ENCODE measurements at regions not wholly inside any gene's neighbourhood (a gene's known extent, or its start where the extent isn't known, plus 50 kb on each side); places are given as distances from the start of the nearest gene placed in this dataset.

DNA sequence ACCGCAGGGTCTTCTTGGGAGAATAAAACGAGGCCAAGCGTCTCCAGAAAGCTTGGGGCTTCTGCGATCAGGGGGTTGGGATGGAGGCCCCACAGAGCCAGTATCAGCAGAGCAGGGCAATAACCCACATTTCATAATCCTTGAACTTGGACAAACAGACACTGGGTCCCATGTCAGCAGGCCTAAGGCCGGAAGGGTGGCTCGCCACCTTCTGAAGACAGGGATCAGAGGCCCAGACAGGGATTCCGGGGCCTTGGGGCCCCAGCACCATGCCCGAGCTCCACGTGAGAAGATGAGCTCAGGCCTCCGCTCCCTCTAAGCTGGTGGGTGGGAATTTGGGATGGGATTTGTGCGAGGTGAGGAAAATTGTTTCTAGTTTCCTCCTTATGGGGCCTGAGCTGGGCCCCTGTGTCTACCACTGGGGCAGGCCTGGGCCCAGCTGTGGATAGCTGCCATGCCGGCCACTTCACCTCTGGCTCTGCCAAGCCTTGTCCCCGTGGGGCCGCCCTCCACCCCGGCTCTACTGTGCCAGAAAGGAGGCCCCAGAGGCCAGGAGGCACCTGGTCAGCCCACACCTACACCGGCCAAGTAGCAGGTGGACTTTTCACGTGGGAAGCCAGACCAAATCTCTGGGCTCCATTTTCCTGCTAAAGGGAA is 67.2 kb upstream of the DLK1 start:
- DNase-seq, result no peak

GRCh38 chr14:100660498-100660881 is 66.2 kb upstream of the DLK1 start:
- DNase-seq, result no peak

- DNase-seq, result no peak
These were observed 65.6 kb upstream of the DLK1 start for GRCh38 chr14:100660882-100661635.

GRCh38 chr14:100662879-100663760 is 63.6 kb upstream of the DLK1 start:
- no peak for DNase-seq

- no peak for DNase-seq
These were observed 63.0 kb upstream of the DLK1 start for GRCh38 chr14:100663761-100664052.

DNA sequence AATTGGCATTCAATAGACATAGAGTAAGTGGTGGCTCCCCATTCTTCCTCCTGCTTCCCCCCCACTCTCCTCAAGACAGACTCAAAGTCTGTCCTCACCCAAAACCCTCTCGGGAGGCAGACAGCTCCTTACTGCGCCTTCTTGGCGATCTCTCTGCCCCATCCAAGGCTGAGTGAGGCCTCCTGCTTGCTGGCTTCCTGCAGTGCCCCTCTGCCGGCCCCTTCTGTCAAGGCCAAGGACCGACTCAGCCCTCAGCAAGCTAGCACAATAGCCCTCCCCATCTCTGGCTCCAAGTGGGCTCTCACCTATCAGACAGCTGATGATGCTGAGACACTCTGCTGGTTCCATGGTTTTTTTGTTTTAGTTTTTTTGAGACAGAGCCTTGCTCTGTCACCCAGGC is 62.5 kb upstream of the DLK1 start:
- no peak for DNase-seq

- no peak for DNase-seq
These were observed 61.7 kb upstream of the DLK1 start for GRCh38 chr14:100664841-100665510.

DNA sequence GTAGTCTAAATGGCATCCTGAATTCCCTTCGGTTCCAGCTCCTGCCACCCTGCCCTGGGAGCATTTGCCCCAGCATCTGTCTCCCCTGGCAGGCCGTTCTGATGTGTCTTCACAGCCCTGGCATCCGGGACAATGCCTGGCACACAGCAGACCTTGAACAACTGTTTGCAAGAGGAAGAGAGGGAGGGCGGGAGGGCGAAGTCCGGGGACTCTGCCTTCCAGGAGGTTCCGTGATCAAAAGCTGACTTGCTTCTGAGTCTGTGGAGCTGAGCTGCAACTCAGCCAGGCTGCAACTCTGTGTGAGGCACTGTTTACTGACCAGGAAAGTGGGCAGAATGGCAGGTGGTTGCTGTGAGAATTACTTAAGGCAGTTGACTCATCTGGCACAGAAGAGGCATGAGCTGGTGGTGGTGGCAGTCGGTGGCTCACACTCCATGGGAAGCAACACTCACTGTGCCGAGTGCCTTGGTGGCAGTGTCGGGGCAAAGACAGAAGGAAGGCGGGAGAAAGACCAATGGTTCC is 61.1 kb upstream of the DLK1 start:
- no peak for DNase-seq

DNA sequence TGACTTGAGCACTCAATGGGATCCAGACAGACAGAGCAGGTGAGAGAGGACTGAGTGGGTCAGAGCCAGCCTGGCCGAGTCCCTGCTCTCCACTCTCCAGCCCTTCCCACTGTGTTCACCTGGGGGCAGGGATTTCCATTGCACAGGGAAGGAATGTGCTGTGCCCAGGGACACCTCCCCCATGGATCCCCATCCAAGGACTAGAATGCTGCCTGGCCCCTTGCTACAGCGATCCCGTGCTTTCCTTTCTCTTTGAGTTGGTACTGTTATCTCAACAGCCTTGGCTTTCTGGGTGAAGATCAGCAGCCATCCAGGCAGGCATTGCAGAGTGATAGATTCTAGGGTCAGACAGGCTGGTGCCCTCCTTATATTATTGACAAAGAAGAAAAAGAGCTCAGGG is 60.3 kb upstream of the DLK1 start:
- DNase-seq, result no peak

- no peak for DNase-seq
These were observed 59.8 kb upstream of the DLK1 start for GRCh38 chr14:100666851-100667250.

- no peak for DNase-seq
These were observed 59.0 kb upstream of the DLK1 start for GRCh38 chr14:100667656-100668055.

GRCh38 chr14:100668352-100668751 is 58.3 kb upstream of the DLK1 start:
- no peak for DNase-seq

- no peak for DNase-seq
These were observed 57.7 kb upstream of the DLK1 start for GRCh38 chr14:100669011-100669412.

GRCh38 chr14:100669468-100669867 is 57.2 kb upstream of the DLK1 start:
- no peak for DNase-seq

GRCh38 chr14:100670017-100670752 is 56.5 kb upstream of the DLK1 start:
- no peak for DNase-seq

GRCh38 chr14:100670753-100671049 is 56.0 kb upstream of the DLK1 start:
- no peak for DNase-seq

DNA sequence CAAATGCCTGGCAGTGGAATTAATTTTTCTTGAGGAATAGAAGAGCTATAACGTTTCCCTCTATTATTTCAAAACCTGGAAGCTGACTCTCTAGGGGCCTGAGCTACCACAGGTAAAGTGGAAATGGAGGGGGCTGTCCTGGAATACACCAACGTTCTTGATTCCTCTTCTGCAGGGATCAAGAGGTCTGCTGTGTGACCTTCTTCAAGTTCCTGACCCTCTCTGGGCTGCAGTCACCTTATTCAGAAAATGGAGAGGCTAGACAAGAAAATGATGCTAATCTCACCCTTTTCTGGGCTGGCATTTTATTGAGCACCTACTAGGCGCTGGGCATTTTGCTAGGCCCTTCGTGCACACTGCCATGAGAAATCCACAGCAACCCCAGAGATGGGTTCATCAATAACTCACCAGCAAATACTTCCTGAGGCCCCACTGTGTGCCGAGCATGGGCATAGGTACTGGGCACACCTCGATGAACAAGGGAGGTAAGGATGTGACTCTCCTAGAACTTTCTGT is 55.2 kb upstream of the DLK1 start:
- DNase-seq, result no peak

- no peak for DNase-seq
These were observed 54.8 kb upstream of the DLK1 start for GRCh38 chr14:100671906-100672305.

DNA sequence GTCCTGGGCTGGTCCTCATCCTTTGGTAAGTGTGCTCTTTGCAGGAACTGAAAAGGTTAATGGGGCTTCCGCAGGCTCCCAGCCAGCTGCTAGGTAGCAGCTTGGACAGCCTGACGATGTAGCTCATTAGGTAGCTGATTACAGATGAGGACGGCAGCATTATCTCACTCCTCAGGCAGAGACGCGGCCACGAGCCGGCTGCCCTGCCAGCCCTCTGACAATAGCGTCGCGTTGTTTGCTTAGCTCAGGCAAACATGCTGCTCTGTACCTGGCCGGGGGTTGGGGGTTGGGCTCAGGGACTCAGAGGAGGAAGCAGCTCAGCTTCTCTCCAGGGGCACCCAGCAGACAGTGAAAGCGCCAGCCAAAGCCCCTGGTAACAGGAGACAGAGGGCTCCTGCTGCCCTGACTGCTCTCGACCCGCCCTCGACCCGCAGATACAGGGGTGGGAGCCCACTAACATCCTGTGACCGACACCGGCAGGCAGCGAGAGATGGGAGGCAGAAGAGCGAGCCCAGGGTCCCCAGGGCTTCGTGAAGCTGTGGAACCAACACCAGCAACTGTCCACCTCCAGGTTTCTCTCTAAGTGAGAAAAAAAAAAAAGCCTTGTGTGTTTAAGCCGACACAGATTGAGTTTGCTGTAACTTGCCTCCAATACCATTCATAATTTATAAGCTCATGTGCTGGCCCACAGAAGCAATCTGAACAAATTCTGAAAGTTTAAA is 53.4 kb upstream of the DLK1 start:
- DNase-seq, result peak; percentile 50

- no peak for DNase-seq
These were observed 52.9 kb upstream of the DLK1 start for GRCh38 chr14:100673807-100674154.

DNA sequence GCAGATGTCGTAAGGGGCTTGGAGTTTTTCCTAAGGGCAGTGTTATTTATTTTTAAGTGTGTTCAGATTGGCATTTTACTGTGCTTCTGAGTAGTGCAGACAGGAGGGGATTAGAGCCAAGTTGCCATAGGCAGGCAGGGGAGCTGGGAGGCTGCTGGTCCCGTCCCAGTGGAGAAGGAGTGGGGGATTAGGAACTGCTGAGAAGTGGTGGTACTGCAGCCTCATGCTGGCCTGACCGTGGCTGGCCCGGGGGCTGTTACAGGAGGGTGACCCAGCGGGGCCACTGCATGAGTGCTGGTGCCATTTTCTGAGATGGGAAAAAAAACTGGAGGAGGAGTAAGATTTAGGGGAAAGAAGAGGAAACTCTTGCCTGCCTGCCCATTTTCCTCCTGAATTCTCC is 52.3 kb upstream of the DLK1 start:
- no peak for DNase-seq
